Upper lobe of right lung (tissue), 1 donor: ENCODE measurements at regions not wholly inside any gene's neighbourhood (a gene's known extent, or its start where the extent isn't known, plus 50 kb on each side); places are given as distances from the start of the nearest gene placed in this dataset.

Experiments
- ATAC-seq: fragments of 200-7000 bp; cut with Tn5 transposase; one replicate; pipeline ENCODE4 v1.9.1; 2020; ENCODE audit warnings: mild to moderate bottlenecking, moderate library complexity
- DNase-seq: peaks from one replicate; pipeline ENCODE4 v3.0.0-alpha.2; 2020
- H3K27ac ChIP-seq: fragments of 200-600 bp; one replicate; pipeline ENCODE4 v1.8.0; 2022
- H3K27me3 ChIP-seq: fragments of 200-600 bp; one replicate; pipeline ENCODE4 v1.8.0; 2022; ENCODE audit warnings: mild to moderate bottlenecking
- H3K36me3 ChIP-seq: fragments of 200-600 bp; one replicate; pipeline ENCODE4 v1.8.0; 2022
- H3K4me1 ChIP-seq: fragments of 200-600 bp; one replicate; pipeline ENCODE4 v1.8.0; 2022
- H3K4me3 ChIP-seq: fragments of 200-600 bp; one replicate; pipeline ENCODE4 v1.8.0; 2022; ENCODE audit warnings: mild to moderate bottlenecking
- H3K9me3 ChIP-seq: fragments of 200-600 bp; one replicate; pipeline ENCODE4 v1.8.0; 2022
- intact Hi-C: fragments of 100-400 bp; cut with DNase I; formaldehyde crosslinking; loops from one replicate; pipeline ENCODE4 v1.11.0; 2022
- TF ChIP-seq, protein P1 (sequence below): fragments of 200-600 bp; IDR thresholded peaks from one replicate; pipeline ENCODE4 v1.8.0; 2022; ENCODE audit warnings: antibody characterized with exemption
- donor health status: DM: no; HTN: yes; CAD: no; lungs with severe emphysema.

DNA sequence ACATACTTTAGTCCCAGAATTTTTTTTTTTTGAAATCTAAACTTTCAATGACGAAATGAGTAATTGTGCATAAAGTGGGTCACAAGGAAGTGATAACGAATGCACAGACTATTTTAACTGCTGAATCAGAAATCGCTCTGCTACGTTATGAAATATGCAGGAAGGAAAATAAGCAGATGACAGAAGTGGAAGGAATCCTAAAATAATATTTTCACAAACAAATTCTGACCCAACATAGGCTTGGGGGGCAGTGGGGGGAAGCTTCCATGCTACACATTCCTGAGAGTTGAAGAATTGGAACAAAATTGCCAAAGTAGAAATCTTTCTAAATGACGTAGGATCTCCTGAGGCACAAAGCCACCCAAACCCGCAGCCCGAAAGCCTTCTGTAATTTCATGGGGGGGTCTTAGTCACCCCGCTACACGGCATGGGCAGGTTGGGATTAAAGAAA is 89.6 kb downstream of the ARF6 start:
- TF ChIP-seq, protein P1, sequence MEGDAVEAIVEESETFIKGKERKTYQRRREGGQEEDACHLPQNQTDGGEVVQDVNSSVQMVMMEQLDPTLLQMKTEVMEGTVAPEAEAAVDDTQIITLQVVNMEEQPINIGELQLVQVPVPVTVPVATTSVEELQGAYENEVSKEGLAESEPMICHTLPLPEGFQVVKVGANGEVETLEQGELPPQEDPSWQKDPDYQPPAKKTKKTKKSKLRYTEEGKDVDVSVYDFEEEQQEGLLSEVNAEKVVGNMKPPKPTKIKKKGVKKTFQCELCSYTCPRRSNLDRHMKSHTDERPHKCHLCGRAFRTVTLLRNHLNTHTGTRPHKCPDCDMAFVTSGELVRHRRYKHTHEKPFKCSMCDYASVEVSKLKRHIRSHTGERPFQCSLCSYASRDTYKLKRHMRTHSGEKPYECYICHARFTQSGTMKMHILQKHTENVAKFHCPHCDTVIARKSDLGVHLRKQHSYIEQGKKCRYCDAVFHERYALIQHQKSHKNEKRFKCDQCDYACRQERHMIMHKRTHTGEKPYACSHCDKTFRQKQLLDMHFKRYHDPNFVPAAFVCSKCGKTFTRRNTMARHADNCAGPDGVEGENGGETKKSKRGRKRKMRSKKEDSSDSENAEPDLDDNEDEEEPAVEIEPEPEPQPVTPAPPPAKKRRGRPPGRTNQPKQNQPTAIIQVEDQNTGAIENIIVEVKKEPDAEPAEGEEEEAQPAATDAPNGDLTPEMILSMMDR = no peak
- peak overlapping the region; percentile 61 for H3K27ac ChIP-seq
- DNase-seq (no peak), ATAC-seq (peak; percentile 32)
- no peaks in the 10 kb centered on the region for H3K36me3 ChIP-seq
- intact Hi-C loops = no loop called here
- peaks cover 16% of the 10 kb centered on the region for H3K4me1 ChIP-seq
- no peaks in the 10 kb centered on the region for H3K9me3 ChIP-seq
- no peaks in the 10 kb centered on the region for H3K27me3 ChIP-seq
- peak overlapping the region; percentile 22 for H3K4me3 ChIP-seq

DNA sequence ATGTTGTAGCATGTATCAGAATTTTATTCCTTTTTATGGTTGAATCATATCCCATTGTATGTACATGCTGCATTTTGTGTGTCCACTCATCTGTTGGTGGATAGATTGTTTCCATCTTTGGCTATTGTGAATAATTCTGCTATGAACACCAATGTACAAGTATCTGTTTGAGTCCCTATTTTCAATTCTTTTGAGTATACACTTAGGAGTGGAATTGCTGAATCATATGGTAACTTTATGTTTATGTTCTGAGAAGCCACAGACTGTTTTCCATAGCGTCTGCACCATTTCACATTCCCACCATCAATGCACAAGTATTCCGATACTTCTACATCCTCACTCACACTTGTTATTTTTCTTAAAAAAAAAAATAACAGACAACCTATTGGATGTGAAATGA is 91.5 kb downstream of the ARF6 start:
- no peak overlapping the region for H3K27ac ChIP-seq
- ATAC-seq = no peak
- H3K27me3 ChIP-seq = no peaks in the 10 kb centered on the region
- intact Hi-C loops = no loop called here
- TF ChIP-seq, protein P1 = no peak
- H3K4me3 ChIP-seq = no peak overlapping the region
- H3K36me3 ChIP-seq = no peaks in the 10 kb centered on the region
- no peak for DNase-seq
- no peaks in the 10 kb centered on the region for H3K9me3 ChIP-seq
- peaks cover 13% of the 10 kb centered on the region for H3K4me1 ChIP-seq

DNA sequence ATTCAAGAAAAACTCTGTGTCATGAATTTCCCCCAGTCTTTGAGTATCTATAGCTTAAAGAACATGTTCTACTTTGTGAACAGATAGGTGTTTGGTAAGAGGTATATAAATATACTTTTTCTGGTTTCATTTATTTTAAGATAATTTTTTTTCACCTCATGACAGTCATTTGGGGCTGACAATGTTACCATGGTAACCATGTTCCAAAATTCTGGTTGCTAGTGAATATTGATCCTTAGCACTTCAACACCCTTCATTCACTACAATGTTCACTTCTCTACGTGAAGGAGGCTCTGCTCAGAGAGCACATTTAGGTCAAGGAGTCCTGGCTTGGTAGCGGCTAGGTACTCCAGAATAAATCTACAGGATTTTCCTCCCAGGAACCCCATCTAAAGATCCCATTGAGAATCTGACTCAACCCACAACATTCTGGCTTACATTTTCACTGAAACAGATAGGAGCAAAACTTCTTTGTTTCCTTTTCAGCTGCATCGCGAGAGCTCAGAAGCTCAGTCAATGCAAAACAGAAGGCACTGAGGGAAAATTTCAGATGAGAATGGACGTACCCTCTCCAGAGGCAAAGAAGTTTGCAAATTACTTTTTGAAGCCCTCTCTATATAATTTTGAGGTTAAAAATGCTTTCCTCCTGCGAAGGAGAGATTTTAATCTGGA is 93.6 kb downstream of the ARF6 start:
- peak; percentile 76 for ATAC-seq
- Histone ChIP-seq H3K4me1 (peaks cover 13% of the 10 kb centered on the region), H3K36me3 (no peaks in the 10 kb centered on the region), H3K27ac (peak overlapping the region; percentile 66), H3K4me3 (no peak overlapping the region), H3K27me3 (no peaks in the 10 kb centered on the region), H3K9me3 (no peaks in the 10 kb centered on the region)
- intact Hi-C loops = no loop called here
- DNase-seq = no peak
- TF ChIP-seq, protein P1 = no peak

DNA sequence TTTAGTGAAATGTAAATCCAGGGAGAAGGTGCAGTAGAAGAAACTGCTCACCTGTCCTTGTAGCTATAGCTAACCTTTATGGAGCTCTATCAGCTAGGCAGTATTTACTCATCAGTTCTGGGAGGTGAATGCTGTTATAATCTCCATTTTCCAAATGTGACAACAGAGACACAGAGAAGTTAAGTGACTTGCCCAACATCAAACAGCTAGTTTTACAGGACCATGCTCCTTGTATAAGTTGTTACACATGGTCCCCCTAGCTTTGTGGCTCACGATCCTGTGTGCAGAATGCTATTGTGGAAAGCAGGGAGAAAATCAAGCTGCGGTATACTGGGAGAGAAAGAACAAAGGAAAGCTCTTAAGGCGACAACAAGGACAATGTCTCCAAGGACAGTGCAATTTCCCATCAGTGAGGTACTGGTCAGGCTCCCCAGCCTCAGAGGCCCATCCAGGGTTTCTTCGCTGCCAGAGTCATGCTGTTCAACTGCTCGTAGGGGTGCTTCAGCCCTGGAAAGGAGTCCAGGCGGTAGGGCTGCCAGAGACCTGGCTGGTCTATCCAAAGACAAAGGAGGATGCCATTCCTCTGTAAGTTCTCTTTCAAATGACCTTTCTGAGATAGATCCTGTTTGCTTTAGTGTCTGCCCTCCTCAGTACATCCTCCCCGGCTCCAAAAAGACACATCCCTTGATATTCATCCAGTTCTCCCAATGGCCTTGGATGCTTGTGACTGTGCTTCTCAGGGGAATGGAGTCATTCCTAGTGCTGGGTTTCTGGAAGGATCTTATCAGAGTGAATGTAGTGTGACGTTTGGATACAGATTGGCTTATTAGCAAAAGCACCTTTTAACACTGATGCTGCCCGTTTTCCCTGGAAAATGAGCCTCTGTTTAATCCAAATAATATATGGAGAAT is 95.5 kb downstream of the ARF6 start:
- H3K36me3 ChIP-seq = no peaks in the 10 kb centered on the region
- H3K27me3 ChIP-seq = no peaks in the 10 kb centered on the region
- peaks cover 9% of the 10 kb centered on the region for H3K4me1 ChIP-seq
- TF ChIP-seq, protein P1 = no peak
- no peak overlapping the region for H3K4me3 ChIP-seq
- H3K27ac ChIP-seq = no peak overlapping the region
- intact Hi-C loops = no loop called here
- no peaks in the 10 kb centered on the region for H3K9me3 ChIP-seq
- no peak for ATAC-seq
- no peak for DNase-seq

DNA sequence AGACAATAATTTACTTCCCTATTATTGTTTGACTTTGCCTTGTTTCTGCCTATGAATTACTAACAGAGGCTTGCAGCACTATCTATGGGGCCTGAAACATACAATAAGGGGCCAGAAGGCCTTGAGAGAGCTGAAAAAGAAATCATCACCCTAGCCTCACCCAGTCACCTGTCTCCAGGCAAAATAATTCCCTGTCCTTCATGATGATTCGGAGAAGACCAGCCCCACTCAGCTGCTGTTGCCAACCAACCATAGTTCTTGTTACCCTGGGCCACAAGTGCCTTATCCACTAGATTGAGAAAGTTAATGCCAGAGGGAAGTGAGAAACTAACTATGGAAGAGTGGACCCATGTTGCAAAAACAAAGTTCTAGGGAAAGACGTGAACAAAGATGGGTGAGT is 97.1 kb downstream of the ARF6 start:
- Histone ChIP-seq H3K4me3 (no peak overlapping the region), H3K36me3 (no peaks in the 10 kb centered on the region), H3K27me3 (no peaks in the 10 kb centered on the region), H3K4me1 (peaks cover 9% of the 10 kb centered on the region), H3K27ac (no peak overlapping the region), H3K9me3 (no peaks in the 10 kb centered on the region)
- DNase-seq (no peak), ATAC-seq (no peak)
- intact Hi-C loops = no loop called here
- TF ChIP-seq, protein P1 = no peak
